ENCODE measurements at regions not wholly inside any gene's neighbourhood (a gene's known extent, or its start where the extent isn't known, plus 50 kb on each side); places are given as distances from the start of the nearest gene placed in this dataset.
"Not testable (repeated sequence)": the region's sequence is repeated elsewhere in the genome, so short reads cannot be mapped to it uniquely, and the experiment has no call there.

DNA sequence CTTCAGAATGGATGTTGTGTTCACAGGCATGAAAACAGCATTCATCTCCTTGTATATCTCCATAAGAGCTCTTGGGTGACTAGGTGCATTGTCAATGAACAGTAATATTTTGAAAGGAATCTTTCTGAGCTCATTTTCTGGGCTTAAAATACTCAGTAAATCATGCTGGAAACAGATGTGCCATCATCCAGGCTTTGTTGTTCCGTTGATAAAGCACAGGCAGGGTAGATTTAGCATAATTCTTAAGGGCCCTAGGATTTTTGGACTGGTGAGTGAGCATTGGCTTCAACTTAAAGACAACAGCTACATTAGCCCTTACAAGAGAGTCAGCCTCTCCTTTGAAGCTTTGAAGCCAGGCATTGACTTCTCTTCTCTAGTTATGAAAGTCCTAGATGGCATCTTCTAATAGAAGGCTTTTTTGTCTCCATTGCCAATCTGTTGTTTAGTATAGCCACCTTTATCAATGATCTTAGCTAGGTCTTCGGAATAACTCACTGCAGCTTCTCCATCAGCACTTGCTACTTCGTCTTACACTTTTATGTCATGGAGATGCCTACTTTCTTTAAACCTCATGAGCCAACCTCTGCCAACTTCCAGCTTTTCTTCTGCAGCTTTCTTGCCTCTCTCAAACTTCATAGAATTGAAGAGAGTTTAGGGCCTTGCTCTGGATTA is 79.6 kb upstream of the PSMA6 start:
- no peak overlapping the region for H3K4me3 ChIP-seq
- no peaks in the 10 kb centered on the region for H3K36me3 ChIP-seq
- H3K9me3 ChIP-seq = no peaks in the 10 kb centered on the region
- TF ChIP-seq, protein P1, sequence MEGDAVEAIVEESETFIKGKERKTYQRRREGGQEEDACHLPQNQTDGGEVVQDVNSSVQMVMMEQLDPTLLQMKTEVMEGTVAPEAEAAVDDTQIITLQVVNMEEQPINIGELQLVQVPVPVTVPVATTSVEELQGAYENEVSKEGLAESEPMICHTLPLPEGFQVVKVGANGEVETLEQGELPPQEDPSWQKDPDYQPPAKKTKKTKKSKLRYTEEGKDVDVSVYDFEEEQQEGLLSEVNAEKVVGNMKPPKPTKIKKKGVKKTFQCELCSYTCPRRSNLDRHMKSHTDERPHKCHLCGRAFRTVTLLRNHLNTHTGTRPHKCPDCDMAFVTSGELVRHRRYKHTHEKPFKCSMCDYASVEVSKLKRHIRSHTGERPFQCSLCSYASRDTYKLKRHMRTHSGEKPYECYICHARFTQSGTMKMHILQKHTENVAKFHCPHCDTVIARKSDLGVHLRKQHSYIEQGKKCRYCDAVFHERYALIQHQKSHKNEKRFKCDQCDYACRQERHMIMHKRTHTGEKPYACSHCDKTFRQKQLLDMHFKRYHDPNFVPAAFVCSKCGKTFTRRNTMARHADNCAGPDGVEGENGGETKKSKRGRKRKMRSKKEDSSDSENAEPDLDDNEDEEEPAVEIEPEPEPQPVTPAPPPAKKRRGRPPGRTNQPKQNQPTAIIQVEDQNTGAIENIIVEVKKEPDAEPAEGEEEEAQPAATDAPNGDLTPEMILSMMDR (IDR thresholded peaks at IDR 0.05) = no peak
- no peak for TF ChIP-seq POLR2A (IDR thresholded peaks at IDR 0.05)
- no peak overlapping the region for H3K27ac ChIP-seq
- no peaks in the 10 kb centered on the region for H3K27me3 ChIP-seq
- no peak for DNase-seq
- peaks cover 0 to 5% (median 0%) of the 10 kb centered on the region in 4 donors for H3K4me1 ChIP-seq

DNA sequence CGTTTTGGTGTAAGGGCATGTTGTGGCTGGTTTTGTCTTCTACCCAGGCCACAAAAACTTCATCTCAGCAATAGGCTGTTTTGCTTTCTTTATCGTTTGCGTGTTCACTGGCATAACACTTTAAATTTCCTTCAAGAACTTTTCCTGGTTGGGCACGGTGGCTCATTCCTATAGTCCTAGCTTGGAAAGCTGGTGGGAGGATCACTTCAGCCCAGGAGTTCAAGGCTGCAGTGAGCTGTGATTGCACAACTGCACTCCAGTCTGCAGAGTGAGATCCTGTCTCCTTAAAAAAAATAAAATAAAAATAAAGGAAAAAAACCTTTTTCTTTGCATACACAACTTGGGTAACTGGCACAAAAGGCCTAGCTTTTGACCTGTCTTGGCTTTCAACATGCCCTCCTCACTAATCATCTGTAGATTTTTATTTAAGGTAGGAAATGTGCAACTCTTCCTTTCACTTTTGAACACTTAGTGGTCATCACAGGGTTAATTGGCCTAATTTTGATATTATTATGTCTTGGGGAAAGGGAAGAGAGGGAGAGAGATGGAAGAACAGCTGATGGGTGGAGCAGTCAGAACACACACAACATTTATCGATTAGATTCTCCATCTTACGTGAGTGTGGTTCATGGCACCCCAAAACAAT is 78.9 kb upstream of the PSMA6 start:
- Histone ChIP-seq H3K27ac (no peak overlapping the region), H3K27me3 (no peaks in the 10 kb centered on the region), H3K9me3 (no peaks in the 10 kb centered on the region), H3K4me3 (no peak overlapping the region), H3K4me1 (peaks cover 0 to 5% (median 0%) of the 10 kb centered on the region in 4 donors), H3K36me3 (no peaks in the 10 kb centered on the region)
- TF ChIP-seq POLR2A (IDR thresholded peaks at IDR 0.05) = no peak
- TF ChIP-seq, protein P1 (IDR thresholded peaks at IDR 0.05) = no peak
- no peak for DNase-seq

DNA sequence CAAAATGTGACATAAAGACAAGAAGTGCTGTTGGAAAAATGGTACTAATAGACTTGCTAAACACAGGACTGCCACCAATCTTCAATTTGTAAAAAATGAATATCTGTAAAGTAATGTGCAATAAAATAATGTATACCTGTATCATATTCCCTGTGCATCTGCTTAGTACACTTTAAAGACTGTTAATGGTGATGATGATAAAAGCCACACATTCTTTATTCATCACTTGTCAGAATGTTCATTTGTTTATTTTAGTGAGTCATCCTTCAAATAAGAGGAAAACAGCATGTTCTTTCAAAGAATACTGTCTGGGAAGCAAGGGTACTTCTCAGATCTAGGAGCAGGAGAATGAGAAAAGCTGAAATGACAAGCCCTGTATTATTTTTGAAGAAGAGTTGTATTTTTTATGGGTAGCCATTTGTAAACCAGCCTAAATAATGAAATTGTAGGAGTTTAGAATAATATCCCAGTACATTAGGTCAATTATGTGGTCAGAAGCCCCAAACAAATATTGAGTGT is 78.3 kb upstream of the PSMA6 start:
- Histone ChIP-seq H3K27me3 (no peaks in the 10 kb centered on the region), H3K4me1 (peaks cover 0 to 5% (median 0%) of the 10 kb centered on the region in 4 donors), H3K4me3 (no peak overlapping the region), H3K27ac (no peak overlapping the region), H3K9me3 (no peaks in the 10 kb centered on the region), H3K36me3 (no peaks in the 10 kb centered on the region)
- TF ChIP-seq, protein P1 (IDR thresholded peaks at IDR 0.05) = no peak
- no peak for TF ChIP-seq POLR2A (IDR thresholded peaks at IDR 0.05)
- no peak for DNase-seq

DNA sequence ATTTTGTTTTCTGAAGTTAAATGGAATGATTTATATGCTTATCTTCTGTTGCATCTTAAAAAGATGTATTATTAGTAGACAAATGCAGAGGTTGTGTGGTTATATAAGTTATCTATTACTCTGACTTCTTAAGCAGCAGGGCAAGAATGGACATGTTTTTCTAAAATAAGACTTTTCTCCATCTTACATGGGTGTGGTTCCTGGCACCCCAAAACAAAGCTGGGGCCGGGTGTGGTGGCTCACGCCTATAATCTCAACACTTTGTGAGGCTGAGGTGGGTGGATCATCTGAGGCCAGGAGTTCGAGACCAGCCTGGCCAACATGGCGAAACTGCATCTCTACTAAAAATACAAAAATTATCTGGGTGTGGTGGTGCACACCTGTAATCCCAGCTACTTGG is 77.8 kb upstream of the PSMA6 start:
- not testable (repeated sequence) for H3K27ac ChIP-seq, H3K36me3 ChIP-seq, H3K9me3 ChIP-seq, H3K4me1 ChIP-seq, H3K27me3 ChIP-seq, H3K4me3 ChIP-seq, DNase-seq

DNA sequence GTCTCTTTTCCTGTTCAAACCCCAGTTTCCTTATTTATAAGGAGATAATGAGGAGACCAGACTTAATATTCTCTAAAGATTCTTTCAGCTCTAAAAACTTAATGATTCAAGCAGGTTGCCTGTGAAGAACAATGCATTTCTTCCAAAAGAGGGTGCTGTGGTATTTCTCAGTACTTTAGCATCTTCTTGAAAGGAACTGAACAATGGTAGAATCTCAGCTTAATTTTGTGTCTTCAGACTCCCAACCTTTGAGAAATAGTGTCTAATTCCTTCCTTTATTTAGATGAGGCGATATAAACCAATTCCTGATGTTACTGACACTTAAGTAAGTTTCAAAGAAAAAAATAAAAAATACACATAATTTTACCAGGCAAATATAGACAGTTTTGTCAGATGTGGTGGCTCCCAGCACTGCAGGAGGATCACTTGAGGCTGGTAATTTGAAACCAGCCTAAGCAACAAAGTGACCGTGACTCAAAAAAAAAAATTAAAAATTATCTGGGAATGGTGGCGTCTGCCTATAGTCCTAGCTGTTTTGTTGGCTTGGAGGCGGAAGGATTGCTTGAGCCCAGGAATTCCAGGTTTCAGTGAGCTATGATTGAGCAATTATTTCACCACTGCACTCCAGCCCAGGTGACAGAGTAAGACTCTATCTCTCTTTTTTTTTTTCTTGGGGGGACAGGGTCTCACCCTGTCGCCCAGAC is 76.9 kb upstream of the PSMA6 start:
- TF ChIP-seq, protein P1 (IDR thresholded peaks at IDR 0.05) = peak in 4 of 6 experiments; percentile 35 to 54 (median 48)
- TF ChIP-seq POLR2A (IDR thresholded peaks at IDR 0.05) = no peak
- Histone ChIP-seq H3K36me3 (no peaks in the 10 kb centered on the region), H3K4me1 (peaks cover 0 to 5% (median 0%) of the 10 kb centered on the region in 4 donors), H3K4me3 (no peak overlapping the region), H3K27me3 (no peaks in the 10 kb centered on the region), H3K9me3 (no peaks in the 10 kb centered on the region), H3K27ac (no peak overlapping the region)
- no peak for DNase-seq

DNA sequence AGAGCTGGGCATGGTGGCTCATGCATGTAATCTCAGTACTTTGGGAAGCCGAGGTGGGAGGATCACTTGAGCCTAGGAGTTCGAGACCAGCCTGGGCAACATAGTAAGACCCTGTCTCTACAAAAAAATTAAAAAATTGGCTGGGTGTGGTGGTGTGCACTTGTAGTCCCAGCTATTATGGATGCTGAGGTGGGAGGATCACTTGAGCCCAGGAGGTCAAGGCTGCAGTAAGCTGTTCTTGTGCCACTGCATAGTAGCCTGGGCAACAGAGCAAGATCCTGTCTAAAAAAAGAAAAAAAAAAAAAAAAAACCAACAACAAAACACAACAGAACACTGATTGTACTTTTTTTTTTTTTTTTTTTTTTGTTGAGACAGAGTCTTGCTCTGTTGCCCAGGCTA is 74.0 kb upstream of the PSMA6 start:
- not testable (repeated sequence) for H3K27me3 ChIP-seq

More for the DNA sequence above, 74.0 kb upstream of the PSMA6 start:
- not testable (repeated sequence) for H3K36me3 ChIP-seq, H3K4me3 ChIP-seq, H3K27ac ChIP-seq, DNase-seq, H3K4me1 ChIP-seq, H3K9me3 ChIP-seq

Measured in Peyer's patch (tissue), 4 donors.